OCI-LY7 (cell line): ENCODE measurements at regions not wholly inside any gene's neighbourhood (a gene's known extent, or its start where the extent isn't known, plus 50 kb on each side); places are given as distances from the start of the nearest gene placed in this dataset.

ENCODE experiments used
- BruUV-seq: library from RNA; stranded (reverse); fragments of 400-500 nt; replicated peaks from 2 replicates; lab custom pipeline; 2021; lab: Mats Ljungman, UMichigan
- CTCF ChIA-PET: fragments of 300-600 bp; sonication (Branson Sonifier 250); formaldehyde crosslinking; loops from one replicate; lab custom pipeline; 2022; ENCODE audit warnings: antibody characterized with exemption; ENCODE audit not compliant: unreplicated experiment; lab: Charles Lee
- POLR2A ChIA-PET: fragments of 300-600 bp; sonication (Branson Sonifier 250); formaldehyde crosslinking; loops from one replicate; lab custom pipeline; 2022; ENCODE audit warnings: antibody characterized with exemption; lab: Charles Lee
- DNase-seq: peaks from one replicate; pipeline ENCODE4 v3.0.0-alpha.2; 2015; ENCODE audit warnings: low spot score
- H2AFZ ChIP-seq: fragments of 200-600 bp; sonication (generic), shearing (Covaris generic); 2 replicates; pipeline ENCODE4 v1.6.1; 2014; ENCODE audit warnings: mild to moderate bottlenecking, antibody characterized with exemption, low read length, moderate library complexity
- H3K27ac ChIP-seq: fragments of 200-600 bp; sonication (generic); 2 replicates; pipeline ENCODE4 v1.5.1; 2014; ENCODE audit warnings: mixed run types, low read depth, mild to moderate bottlenecking, moderate library complexity, low read length, inconsistent platforms; ENCODE audit not compliant: poor library complexity, severe bottlenecking
- H3K36me3 ChIP-seq: fragments of 200-600 bp; sonication (generic); 2 replicates; pipeline ENCODE4 v1.6.1; 2014; ENCODE audit warnings: mild to moderate bottlenecking, antibody characterized with exemption, low read length, moderate library complexity, mixed read lengths; ENCODE audit not compliant: insufficient read depth
- H3K4me1 ChIP-seq: fragments of 200-600 bp; sonication (generic); 2 replicates; pipeline ENCODE4 v1.5.1; 2014; ENCODE audit warnings: mild to moderate bottlenecking, low read length; ENCODE audit not compliant: insufficient read depth, poor library complexity, severe bottlenecking
- H3K4me2 ChIP-seq: fragments of 200-600 bp; sonication (generic); 2 replicates; pipeline ENCODE4 v1.6.1; 2014; ENCODE audit warnings: mild to moderate bottlenecking, low read length
- H3K4me3 ChIP-seq: fragments of 200-600 bp; sonication (generic); 2 replicates; pipeline ENCODE4 v1.5.1; 2014; ENCODE audit warnings: mild to moderate bottlenecking, low read depth, low read length; ENCODE audit not compliant: poor library complexity, severe bottlenecking
- H3K79me2 ChIP-seq: fragments of 200-600 bp; sonication (generic); 2 replicates; pipeline ENCODE4 v1.6.1; 2016; ENCODE audit warnings: low read depth, mild to moderate bottlenecking, low read length, moderate library complexity, mixed read lengths; ENCODE audit not compliant: insufficient read depth
- H3K9me2 ChIP-seq: fragments of 200-600 bp; sonication (generic); 2 replicates; pipeline ENCODE4 v1.6.1; 2016; ENCODE audit warnings: mild to moderate bottlenecking, low read length, mixed read lengths; ENCODE audit not compliant: insufficient read depth
- H3K9me3 ChIP-seq: fragments of 200-600 bp; sonication (generic); 2 replicates; pipeline ENCODE4 v1.6.1; 2014; ENCODE audit warnings: mild to moderate bottlenecking, mixed run types, low read length, mixed read lengths
- H4K20me1 ChIP-seq: fragments of 200-600 bp; sonication (generic); 2 replicates; pipeline ENCODE4 v1.6.1; 2014; ENCODE audit warnings: mild to moderate bottlenecking, antibody characterized with exemption, low read length, moderate library complexity, mixed read lengths; ENCODE audit not compliant: insufficient read depth
- CTCF ChIP-seq: fragments of 200-600 bp; sonication (generic); conservative IDR thresholded peaks from 2 replicates; pipeline ENCODE4 v1.5.1; 2014; ENCODE audit warnings: mild to moderate bottlenecking, antibody characterized with exemption, low read length, moderate library complexity, mixed read lengths
- EZH2phosphoT487 ChIP-seq: fragments of 200-600 bp; sonication (generic); IDR thresholded peaks from 2 replicates; pipeline ENCODE4 v1.6.1; 2018; ENCODE audit warnings: low read depth, borderline replicate concordance, mild to moderate bottlenecking, mixed run types, antibody characterized with exemption, low read length, moderate library complexity, mixed read lengths
- intact Hi-C: fragments of 100-400 bp; cut with micrococcal nuclease; formaldehyde crosslinking; loops from one replicate; pipeline ENCODE4 v1.10.0; 2022; ENCODE audit not compliant: unreplicated experiment

GRCh38 chrX:115909017-115909416, 261.5 kb upstream of the AGTR2 start:
- Histone ChIP-seq H3K4me1 (no peaks in the 10 kb centered on the region), H3K27ac (no peak overlapping the region), H2AFZ (no peak overlapping the region), H3K9me2 (no peaks in the 10 kb centered on the region), H4K20me1 (no peaks in the 10 kb centered on the region), H3K4me2 (no peak overlapping the region), H3K4me3 (no peak overlapping the region), H3K9me3 (no peaks in the 10 kb centered on the region), H3K79me2 (no peaks in the 10 kb centered on the region), H3K36me3 (no peaks in the 10 kb centered on the region)
- CTCF ChIA-PET: no interaction called here
- no peak for DNase-seq
- no TSS peak for BruUV-seq
- intact Hi-C loops: no loop called here
- TF ChIP-seq CTCF (no peak), EZH2phosphoT487 (no peak)
- POLR2A ChIA-PET: no interaction called here

DNA sequence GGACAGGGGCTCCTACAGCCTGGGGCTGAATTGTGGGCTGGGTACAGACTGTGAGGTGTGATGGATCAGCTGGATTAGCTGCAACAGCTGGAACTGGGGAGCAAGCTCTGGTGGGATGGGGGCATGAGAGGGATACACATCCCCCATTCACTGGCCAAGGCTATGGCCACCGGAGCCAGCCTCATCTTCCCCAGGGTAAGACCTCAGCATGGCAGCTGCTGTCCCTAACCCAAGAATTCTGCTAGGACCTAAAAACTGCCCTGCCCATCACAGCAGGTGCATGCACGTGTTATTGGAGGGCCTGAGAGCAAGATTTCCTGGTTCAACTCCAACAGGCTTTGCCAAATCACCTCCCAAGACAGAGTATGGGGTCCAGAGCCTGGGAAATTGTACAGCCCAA, 258.6 kb upstream of the AGTR2 start:
- Histone ChIP-seq H3K9me3 (no peaks in the 10 kb centered on the region), H3K79me2 (no peaks in the 10 kb centered on the region), H4K20me1 (no peaks in the 10 kb centered on the region), H3K36me3 (no peaks in the 10 kb centered on the region), H3K27ac (no peak overlapping the region), H2AFZ (no peak overlapping the region), H3K4me3 (no peak overlapping the region), H3K4me2 (no peak overlapping the region), H3K4me1 (no peaks in the 10 kb centered on the region), H3K9me2 (no peaks in the 10 kb centered on the region)
- intact Hi-C loops: no loop called here
- POLR2A ChIA-PET: no interaction called here
- CTCF ChIA-PET: no interaction called here
- TF ChIP-seq EZH2phosphoT487: no peak
- TF ChIP-seq CTCF: no peak
- no peak for DNase-seq
- no TSS peak for BruUV-seq

DNA sequence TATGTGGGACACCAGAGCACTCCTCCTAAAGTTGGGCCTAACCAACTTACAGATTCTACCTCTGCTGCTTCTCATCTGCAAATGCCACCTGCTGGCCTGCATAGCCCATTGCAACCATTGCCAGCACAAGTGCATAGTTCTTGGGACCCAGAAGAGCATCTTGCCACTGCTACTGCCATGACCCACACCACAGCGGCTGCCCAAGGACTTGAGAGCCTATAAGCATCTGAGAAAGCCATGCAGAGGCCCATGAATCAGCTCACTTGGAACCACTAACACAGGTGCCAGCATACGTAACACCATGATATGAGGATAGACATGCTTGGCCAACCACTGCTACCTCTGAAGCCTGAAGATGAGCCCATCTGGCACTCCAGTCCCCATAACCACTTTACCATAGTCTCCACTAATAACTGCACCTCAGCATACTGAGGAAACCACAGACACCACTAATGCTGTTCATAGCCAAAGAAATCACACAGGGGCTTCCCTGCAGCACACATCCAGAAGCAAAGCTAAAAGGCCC, 258.1 kb upstream of the AGTR2 start:
- ChIA-PET POLR2A (no interaction called here), CTCF (no interaction called here)
- no peaks in the 10 kb centered on the region for H4K20me1 ChIP-seq
- no TSS peak for BruUV-seq
- H3K4me3 ChIP-seq: no peak overlapping the region
- no peak overlapping the region for H3K27ac ChIP-seq
- no peak overlapping the region for H2AFZ ChIP-seq
- H3K4me1 ChIP-seq: no peaks in the 10 kb centered on the region
- H3K4me2 ChIP-seq: no peak overlapping the region
- no peaks in the 10 kb centered on the region for H3K9me3 ChIP-seq
- DNase-seq: no peak
- no peaks in the 10 kb centered on the region for H3K36me3 ChIP-seq
- H3K79me2 ChIP-seq: no peaks in the 10 kb centered on the region
- H3K9me2 ChIP-seq: no peaks in the 10 kb centered on the region
- no peak for TF ChIP-seq EZH2phosphoT487
- TF ChIP-seq CTCF: peak; percentile 39; the same call in 1 of the 2 replicates
- intact Hi-C loops: no loop called here
